H1 (cell line): ENCODE measurements at regions not wholly inside any gene's neighbourhood (a gene's known extent, or its start where the extent isn't known, plus 50 kb on each side); places are given as distances from the start of the nearest gene placed in this dataset.

Source experiments
- CTCF ChIA-PET: fragments of 300-600 bp; sonication (Branson Sonifier 250); formaldehyde crosslinking; loops from one replicate; lab custom pipeline; 2021; ENCODE audit not compliant: partially characterized antibody; lab: Charles Lee
- POLR2A ChIA-PET: fragments of 300-600 bp; sonication (Branson Sonifier 250); formaldehyde crosslinking; loops from one replicate; lab custom pipeline; 2021; ENCODE audit warnings: inconsistent platforms; ENCODE audit not compliant: partially characterized antibody; lab: Charles Lee
- DNase-seq, 2 experiments: peaks; one replicate each; pipeline versions ENCODE4 v3.0.0 to v3.0.0-alpha.2; 2010 to 2022; ENCODE audit warnings: low spot score in 2 of 2, low read depth in 1 of 2, mixed read lengths in 1 of 2
- FAIRE-seq: peaks from 2 replicates; lab custom pipeline; 2011; peaks lifted over from hg19 to GRCh38; lab: Jason Lieb, UNC
- H2AFZ ChIP-seq: 2 replicates; pipeline ENCODE4 v1.8.1; 2012; ENCODE audit warnings: low read length, inconsistent platforms
- H2AK5ac ChIP-seq: 2 replicates; pipeline ENCODE4 v1.6.1; 2013; ENCODE audit warnings: low read depth, low read length
- H2BK120ac ChIP-seq: replicated peaks from 2 replicates; pipeline ENCODE3; 2013; ENCODE audit warnings: low read depth, low read length, inconsistent platforms
- H2BK12ac ChIP-seq: 2 replicates; pipeline ENCODE4 v1.6.1; 2013; ENCODE audit warnings: low read depth, low read length
- H2BK15ac ChIP-seq: 2 replicates; pipeline ENCODE4 v1.6.1; 2013; ENCODE audit warnings: low read length
- H2BK20ac ChIP-seq: 2 replicates; pipeline ENCODE4 v1.6.1; 2013; ENCODE audit warnings: low read length
- H2BK5ac ChIP-seq: 2 replicates; pipeline ENCODE4 v1.6.1; 2013; ENCODE audit warnings: low read depth, low read length
- H3K14ac ChIP-seq: 2 replicates; pipeline ENCODE4 v1.6.1; 2013; ENCODE audit warnings: inconsistent platforms; ENCODE audit not compliant: insufficient read length
- H3K18ac ChIP-seq: 2 replicates; pipeline ENCODE4 v1.6.1; 2013; ENCODE audit warnings: low read length; ENCODE audit errors: extremely low read depth
- H3K23ac ChIP-seq: 2 replicates; pipeline ENCODE4 v1.6.1; 2013; ENCODE audit warnings: inconsistent platforms; ENCODE audit not compliant: insufficient read length
- H3K23me2 ChIP-seq: 2 replicates; pipeline ENCODE4 v1.6.1; 2013; ENCODE audit warnings: low read depth, low read length
- H3K27ac ChIP-seq: 2 replicates; pipeline ENCODE4 v1.6.1; 2011; ENCODE audit warnings: low read depth, low read length, inconsistent platforms
- H3K27me3 ChIP-seq, 4 experiments: replicated peaks in 1 of 4; 1 replicate in 1 of 4; 2 replicates in 3 of 4; pipeline versions ENCODE4 v1.6.1 to v1.8.1; 2011 to 2013; ENCODE audit warnings: low read length in 3 of 4, mild to moderate bottlenecking in 3 of 4, inconsistent platforms in 2 of 4, mixed read lengths in 2 of 4, moderate library complexity in 1 of 4; ENCODE audit not compliant: control insufficient read depth in 3 of 4, insufficient read depth in 3 of 4; ENCODE audit errors: extremely low read depth in 1 of 4
- H3K36me3 ChIP-seq, 4 experiments: 2 replicates each; pipeline versions ENCODE4 v1.6.1 to v1.8.1; 2011 to 2013; ENCODE audit warnings: mild to moderate bottlenecking in 4 of 4, low read length in 3 of 4, moderate library complexity in 2 of 4, control low read depth in 1 of 4, inconsistent platforms in 1 of 4; ENCODE audit not compliant: insufficient read depth in 4 of 4, control insufficient read depth in 2 of 4
- H3K4ac ChIP-seq: replicated peaks from 2 replicates; pipeline ENCODE3; 2013; ENCODE audit warnings: low read length, low read depth, mixed read lengths, inconsistent platforms; ENCODE audit not compliant: insufficient read length
- H3K4me1 ChIP-seq, 4 experiments: replicated peaks in 1 of 4; 1 replicate in 1 of 4; 2 replicates in 3 of 4; pipeline versions ENCODE4 v1.6.1 to v1.8.1; 2011 to 2013; ENCODE audit warnings: low read length in 3 of 4, inconsistent platforms in 2 of 4, mixed read lengths in 1 of 4; ENCODE audit not compliant: insufficient read depth in 4 of 4, control insufficient read depth in 3 of 4
- H3K4me2 ChIP-seq, 2 experiments: 2 replicates each; pipeline versions ENCODE4 v1.6.1 to v1.8.1; 2011 to 2013; ENCODE audit warnings: low read depth in 2 of 2, low read length in 2 of 2, control low read depth in 1 of 2, inconsistent platforms in 1 of 2, mild to moderate bottlenecking in 1 of 2; ENCODE audit not compliant: insufficient read depth in 1 of 2
- H3K4me3 ChIP-seq, 4 experiments: fragments of 200-600, 300-600 bp in 1 of 4; sonication (generic), shearing (Covaris generic), sonication (Bioruptor Twin) in 1 of 4; 2 replicates each; pipeline versions ENCODE4 v1.5.1 to v1.8.1; 2011 to 2016; ENCODE audit warnings: low read length in 4 of 4, low read depth in 3 of 4, control low read depth in 2 of 4, inconsistent platforms in 2 of 4, mild to moderate bottlenecking in 2 of 4, mixed read lengths in 1 of 4, moderate library complexity in 1 of 4; ENCODE audit not compliant: insufficient read depth in 2 of 4; ENCODE audit errors: extremely low read depth in 1 of 4
- H3K56ac ChIP-seq: replicated peaks from 2 replicates; pipeline ENCODE3; 2013; ENCODE audit warnings: low read depth, mild to moderate bottlenecking, mixed read lengths, low read length, inconsistent platforms; ENCODE audit not compliant: insufficient read length
- H3K79me1 ChIP-seq: 2 replicates; pipeline ENCODE4 v1.6.1; 2013; ENCODE audit warnings: low read depth, low read length, control low read depth
- H3K79me2 ChIP-seq, 2 experiments: 2 replicates each; pipeline versions ENCODE4 v1.6.1 to v1.8.1; 2012 to 2013; ENCODE audit warnings: low read length in 2 of 2, mild to moderate bottlenecking in 2 of 2, inconsistent platforms in 1 of 2; ENCODE audit not compliant: insufficient read depth in 2 of 2, control insufficient read depth in 1 of 2
- H3K9ac ChIP-seq, 4 experiments: replicated peaks in 1 of 4; 1 replicate in 1 of 4; 2 replicates in 3 of 4; pipeline versions ENCODE4 v1.6.1 to v1.8.1; 2011 to 2013; ENCODE audit warnings: low read depth in 3 of 4, low read length in 3 of 4, control low read depth in 2 of 4, mild to moderate bottlenecking in 2 of 4, moderate library complexity in 2 of 4, inconsistent platforms in 1 of 4; ENCODE audit errors: extremely low read depth in 1 of 4
- H3K9me3 ChIP-seq, 2 experiments: 2 replicates each; pipeline versions ENCODE4 v1.6.1 to v1.8.1; 2012 to 2013; ENCODE audit warnings: mild to moderate bottlenecking in 2 of 2, moderate library complexity in 2 of 2, control low read depth in 1 of 2, inconsistent platforms in 1 of 2, low read depth in 1 of 2, low read length in 1 of 2, mixed read lengths in 1 of 2; ENCODE audit not compliant: insufficient read depth in 2 of 2
- H4K20me1 ChIP-seq, 2 experiments: replicated peaks in 1 of 2; 2 replicates each; pipeline versions ENCODE3 to v1.8.1; 2011 to 2013; ENCODE audit warnings: inconsistent platforms in 2 of 2, low read length in 2 of 2, mild to moderate bottlenecking in 1 of 2; ENCODE audit not compliant: insufficient read depth in 2 of 2, control insufficient read depth in 1 of 2
- H4K5ac ChIP-seq: 2 replicates; pipeline ENCODE4 v1.6.1; 2013; ENCODE audit warnings: low read length, low read depth, mixed read lengths, inconsistent platforms; ENCODE audit not compliant: insufficient read length
- H4K8ac ChIP-seq: 2 replicates; pipeline ENCODE4 v1.8.0; 2013; ENCODE audit warnings: mild to moderate bottlenecking, moderate library complexity, low read length, inconsistent platforms; ENCODE audit not compliant: insufficient read depth; ENCODE audit errors: extremely low read depth
- H4K91ac ChIP-seq: replicated peaks from 2 replicates; pipeline ENCODE3; 2013; ENCODE audit warnings: low read length, mixed read lengths, inconsistent platforms; ENCODE audit not compliant: insufficient read length
- BACH1 ChIP-seq: IDR thresholded peaks from 2 replicates; pipeline ENCODE4 v1.6.1; 2012; ENCODE audit warnings: low read length, improper control_type of control experiment
- BCL11A ChIP-seq, 2 experiments: IDR thresholded peaks; one replicate each; pipeline ENCODE4 v1.6.1; 2011; ENCODE audit warnings: low read depth in 2 of 2, low read length in 2 of 2, mild to moderate bottlenecking in 2 of 2
- E2F6 ChIP-seq: IDR thresholded peaks from 2 replicates; pipeline ENCODE4 v1.6.1; 2012; ENCODE audit warnings: inconsistent platforms
- HDAC6 ChIP-seq: IDR thresholded peaks from one replicate; pipeline ENCODE4 v1.7.1; 2012; ENCODE audit warnings: low read depth, mild to moderate bottlenecking, inconsistent platforms, low read length, moderate library complexity
- KDM1A ChIP-seq: fragments of 200-600, 300-600 bp; sonication (generic); IDR thresholded peaks from 2 replicates; pipeline ENCODE4 v1.7.1; 2016; ENCODE audit warnings: mild to moderate bottlenecking, low read length, borderline replicate concordance
- RXRA ChIP-seq: IDR thresholded peaks from 2 replicates; pipeline ENCODE4 v1.6.1; 2011; ENCODE audit warnings: low read depth, mild to moderate bottlenecking, low read length, moderate library complexity; ENCODE audit not compliant: insufficient read depth
- TAF1 ChIP-seq: IDR thresholded peaks from 2 replicates; pipeline ENCODE4 v1.6.1; 2011; ENCODE audit warnings: mild to moderate bottlenecking, low read depth, low read length
- WGBS, 2 experiments: shearing (Covaris generic) in 1 of 2; methylation state at CpG; one replicate each; pipeline versions ENCODE4 v1.1.6 to v1.1.7; 2013 to 2015; ENCODE audit warnings: low lambda C conversion rate in 2 of 2, mixed read lengths in 2 of 2, inconsistent platforms in 1 of 2, low coverage in 1 of 2, missing lambda C conversion rate in 1 of 2; ENCODE audit not compliant: insufficient replicate concordance in 2 of 2, insufficient coverage in 1 of 2, insufficient read length in 1 of 2; ENCODE audit errors: extremely low coverage in 1 of 2, missing lambda C conversion rate in 1 of 2; 5-methylcytosine and 5-hydroxymethylcytosine counted together
- TF ChIP-seq, protein P1 (sequence below): IDR thresholded peaks from 2 replicates; pipeline ENCODE4 v1.6.1; 2011; ENCODE audit warnings: low read depth, mild to moderate bottlenecking, low read length; ENCODE audit not compliant: insufficient read depth
- TF ChIP-seq, protein P2 (sequence below), 3 experiments: IDR thresholded peaks; 1 replicate in 2 of 3; 2 replicates in 1 of 3; pipeline versions ENCODE4 v1.5.1 to v1.6.1; 2011; ENCODE audit warnings: low read length in 3 of 3, mild to moderate bottlenecking in 3 of 3, inconsistent platforms in 2 of 3, low read depth in 1 of 3, moderate library complexity in 1 of 3; ENCODE audit not compliant: insufficient read depth in 1 of 3; ENCODE audit errors: control extremely low read depth in 1 of 3

GRCh38 chr15:35929740-35930444, 383.9 kb upstream of the DPH6 start:
- Histone ChIP-seq H2BK120ac (no peak overlapping the region), H4K20me1 (no peaks in the 10 kb centered on the region), H3K79me1 (no peaks in the 10 kb centered on the region), H2BK12ac (no peak overlapping the region), H3K4me2 (no peak overlapping the region), H2AK5ac (no peak overlapping the region), H4K91ac (no peak overlapping the region), H3K79me2 (no peaks in the 10 kb centered on the region), H3K4ac (no peak overlapping the region), H3K4me1 (no peaks in the 10 kb centered on the region), H2BK15ac (no peak overlapping the region), H3K9ac (no peak overlapping the region), H4K8ac (no peak overlapping the region), H3K18ac (no peak overlapping the region), H3K23ac (no peak overlapping the region), H3K4me3 (no peak overlapping the region), H4K5ac (no peak overlapping the region), H2BK20ac (no peak overlapping the region), H3K14ac (no peak overlapping the region), H3K36me3 (no peaks in the 10 kb centered on the region), H2AFZ (no peak overlapping the region), H3K56ac (no peak overlapping the region), H3K9me3 (no peaks in the 10 kb centered on the region), H3K27ac (no peak overlapping the region), H3K23me2 (no peaks in the 10 kb centered on the region; the same call in 1 of the 2 replicates), H2BK5ac (no peak overlapping the region), H3K27me3 (no peaks in the 10 kb centered on the region)
- 93% methylated on average over 4 of the region's 4 CpGs; no CpG with 5 or more reads in 1 of the 2 experiments for WGBS, 2 experiments
- FAIRE-seq (no peak), DNase-seq (no peak)
- POLR2A ChIA-PET: no interaction called here
- CTCF ChIA-PET: interaction anchor here (1.4 kb wide), 1 partner anchor 178 kb away, joined by 3 read pairs; no protein-coding TSS in a partner anchor
- TF ChIP-seq, protein P1, sequence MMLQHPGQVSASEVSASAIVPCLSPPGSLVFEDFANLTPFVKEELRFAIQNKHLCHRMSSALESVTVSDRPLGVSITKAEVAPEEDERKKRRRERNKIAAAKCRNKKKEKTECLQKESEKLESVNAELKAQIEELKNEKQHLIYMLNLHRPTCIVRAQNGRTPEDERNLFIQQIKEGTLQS: no peak
- TF ChIP-seq BACH1 (no peak), BCL11A (IDR thresholded peaks at IDR 0.05; ENCODE audit: low read depth in 2 of 2, low read length in 2 of 2) (no peak), KDM1A (no peak), RXRA (no peak), E2F6 (no peak), HDAC6 (no peak), TAF1 (no peak)
- TF ChIP-seq, protein P2, sequence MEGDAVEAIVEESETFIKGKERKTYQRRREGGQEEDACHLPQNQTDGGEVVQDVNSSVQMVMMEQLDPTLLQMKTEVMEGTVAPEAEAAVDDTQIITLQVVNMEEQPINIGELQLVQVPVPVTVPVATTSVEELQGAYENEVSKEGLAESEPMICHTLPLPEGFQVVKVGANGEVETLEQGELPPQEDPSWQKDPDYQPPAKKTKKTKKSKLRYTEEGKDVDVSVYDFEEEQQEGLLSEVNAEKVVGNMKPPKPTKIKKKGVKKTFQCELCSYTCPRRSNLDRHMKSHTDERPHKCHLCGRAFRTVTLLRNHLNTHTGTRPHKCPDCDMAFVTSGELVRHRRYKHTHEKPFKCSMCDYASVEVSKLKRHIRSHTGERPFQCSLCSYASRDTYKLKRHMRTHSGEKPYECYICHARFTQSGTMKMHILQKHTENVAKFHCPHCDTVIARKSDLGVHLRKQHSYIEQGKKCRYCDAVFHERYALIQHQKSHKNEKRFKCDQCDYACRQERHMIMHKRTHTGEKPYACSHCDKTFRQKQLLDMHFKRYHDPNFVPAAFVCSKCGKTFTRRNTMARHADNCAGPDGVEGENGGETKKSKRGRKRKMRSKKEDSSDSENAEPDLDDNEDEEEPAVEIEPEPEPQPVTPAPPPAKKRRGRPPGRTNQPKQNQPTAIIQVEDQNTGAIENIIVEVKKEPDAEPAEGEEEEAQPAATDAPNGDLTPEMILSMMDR (IDR thresholded peaks at IDR 0.05; ENCODE audit: control extremely low read depth in 1 of 3, insufficient read depth in 1 of 3, low read depth in 1 of 3, low read length in 3 of 3): no peak
